ENCODE measurements at regions not wholly inside any gene's neighbourhood (a gene's known extent, or its start where the extent isn't known, plus 50 kb on each side); places are given as distances from the start of the nearest gene placed in this dataset.
"Not testable (repeated sequence)": the region's sequence is repeated elsewhere in the genome, so short reads cannot be mapped to it uniquely, and the experiment has no call there.

DNA sequence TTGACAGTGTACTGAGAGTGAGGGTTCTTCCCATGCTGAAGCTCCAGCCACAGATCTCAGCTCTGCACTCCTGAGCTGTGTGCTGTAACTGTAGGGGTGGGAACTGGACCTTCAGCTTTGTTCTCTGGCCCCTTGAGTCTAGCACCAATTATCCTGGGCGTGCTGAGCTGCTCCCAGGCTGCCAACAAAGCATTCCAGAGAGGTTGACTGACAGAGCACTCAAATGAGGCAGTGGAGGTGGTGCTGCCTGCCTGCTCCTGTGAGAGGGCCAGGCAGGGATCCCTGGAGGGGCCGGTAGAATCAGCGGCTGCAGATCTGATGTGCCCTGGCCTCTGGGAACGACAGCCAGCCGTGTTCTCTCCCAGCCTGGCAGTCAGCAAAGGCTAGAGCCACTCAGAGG is 375.7 kb upstream of the AADAT start:
- H3K4me1 ChIP-seq = no peaks in the 10 kb centered on the region
- H3K9me3 ChIP-seq = no peaks in the 10 kb centered on the region
- in situ Hi-C loops (cut with MboI; ENCODE audit: low sequenced_read_pairs) = no loop called here
- no peak for DNase-seq (ENCODE audit: low spot score in 2 of 2)
- no peak overlapping the region for H3K4me3 ChIP-seq
- no peaks in the 10 kb centered on the region for H3K27me3 ChIP-seq (ENCODE audit: low read depth)
- no peaks in the 10 kb centered on the region for H3K36me3 ChIP-seq (replicated peaks)

DNA sequence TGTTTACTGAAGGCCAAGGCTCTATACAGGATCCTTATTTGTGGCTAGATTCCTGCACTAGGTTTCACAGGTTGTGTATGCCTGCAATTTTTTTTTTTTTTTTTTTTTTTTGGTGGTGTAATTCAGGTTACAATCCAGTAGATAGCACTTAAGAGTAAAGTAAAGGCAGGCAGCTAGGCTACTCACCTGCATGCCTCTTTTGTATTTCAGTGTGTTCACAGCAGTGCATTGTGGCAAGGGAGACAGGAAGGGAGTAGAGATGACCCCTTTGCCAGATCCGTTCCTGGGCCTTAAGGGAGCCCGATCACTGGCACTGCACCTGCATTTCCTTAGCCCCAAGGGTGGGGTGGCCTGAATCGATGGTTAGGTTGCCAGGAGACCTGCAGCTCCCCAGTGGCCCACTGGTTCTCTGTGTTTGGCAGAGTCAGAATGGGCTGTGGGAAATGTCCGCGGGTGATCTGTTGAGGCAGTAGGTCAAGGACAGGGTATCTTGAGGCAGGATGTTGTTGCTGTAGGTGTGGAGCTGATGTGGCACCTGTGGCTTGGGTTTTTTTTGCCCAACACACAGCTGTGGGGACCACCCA is 374.9 kb upstream of the AADAT start:
- no peaks in the 10 kb centered on the region for H3K4me1 ChIP-seq
- no peak overlapping the region for H3K4me3 ChIP-seq
- H3K9me3 ChIP-seq = no peaks in the 10 kb centered on the region
- in situ Hi-C loops (cut with MboI; ENCODE audit: low sequenced_read_pairs) = no loop called here
- no peak for DNase-seq (ENCODE audit: low spot score in 2 of 2)
- H3K36me3 ChIP-seq (replicated peaks) = no peaks in the 10 kb centered on the region
- no peaks in the 10 kb centered on the region for H3K27me3 ChIP-seq (ENCODE audit: low read depth)

DNA sequence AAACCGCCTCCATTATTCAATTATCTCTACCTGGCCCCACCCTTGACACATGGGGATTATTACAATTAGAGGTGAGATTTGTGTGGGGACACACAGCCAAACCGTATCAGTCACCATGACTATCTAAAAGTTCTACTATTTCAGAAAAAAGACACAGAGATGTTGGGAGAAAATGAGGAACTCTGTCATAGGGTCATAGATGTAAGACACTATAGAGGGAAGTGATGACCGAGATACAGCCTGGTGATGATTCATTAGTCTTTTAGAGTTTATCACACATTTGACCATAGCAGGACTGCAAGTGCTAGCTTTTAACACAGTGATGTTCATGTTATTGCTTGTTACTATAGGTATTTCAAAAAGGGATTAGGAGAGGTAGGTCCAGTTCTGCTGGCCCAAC is 357.0 kb upstream of the AADAT start:
- Histone ChIP-seq H3K36me3 (replicated peaks) (no peaks in the 10 kb centered on the region), H3K9me3 (no peaks in the 10 kb centered on the region), H3K27me3 (ENCODE audit: low read depth) (no peaks in the 10 kb centered on the region), H3K4me1 (no peaks in the 10 kb centered on the region), H3K4me3 (no peak overlapping the region)
- in situ Hi-C loops (cut with MboI; ENCODE audit: low sequenced_read_pairs) = no loop called here
- no peak for DNase-seq (ENCODE audit: low spot score in 2 of 2)

DNA sequence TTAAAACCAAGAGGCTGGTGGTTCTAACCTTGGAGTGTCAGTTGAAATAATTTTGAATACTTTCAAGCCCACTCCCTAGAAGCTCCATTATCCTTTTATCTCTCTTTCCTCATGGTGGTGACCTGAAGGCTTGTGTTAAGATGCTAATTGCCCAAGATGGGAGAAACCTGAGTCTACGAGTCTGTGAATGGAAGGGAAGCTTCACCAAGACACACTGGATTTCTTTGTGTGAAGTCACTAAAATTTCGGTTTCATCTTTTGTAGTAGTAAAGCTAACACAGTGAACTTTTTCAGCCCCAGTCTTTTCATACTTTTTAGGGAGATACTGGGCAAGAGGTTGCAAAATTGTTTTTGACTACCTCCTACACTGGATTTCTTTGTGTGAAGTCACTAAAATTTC is 351.4 kb upstream of the AADAT start:
- DNase-seq (ENCODE audit: low spot score in 2 of 2); H3K36me3 ChIP-seq (replicated peaks); H3K9me3 ChIP-seq; H3K4me3 ChIP-seq; H3K4me1 ChIP-seq; in situ Hi-C loops (cut with MboI; ENCODE audit: low sequenced_read_pairs); H3K27me3 ChIP-seq (ENCODE audit: low read depth): not testable (repeated sequence)

DNA sequence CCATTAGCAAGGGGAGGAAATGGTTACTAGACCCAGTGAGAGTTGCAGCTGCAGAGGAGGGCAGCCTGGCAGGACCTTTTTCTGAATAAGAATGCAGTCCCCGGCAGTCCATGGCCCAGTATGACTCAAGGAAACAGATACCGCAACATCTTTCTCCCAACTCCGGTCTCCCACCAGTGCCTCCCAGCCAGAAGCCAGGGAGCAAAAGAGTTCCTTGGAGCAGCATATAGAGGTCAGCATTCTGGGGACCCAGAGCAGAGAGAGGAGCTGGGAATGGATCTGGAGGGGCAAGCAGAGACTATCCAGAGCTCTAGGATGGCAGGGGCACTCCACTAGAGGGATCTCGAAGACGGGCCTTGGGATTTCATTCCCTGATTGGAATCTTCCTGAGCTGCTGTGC is 339.2 kb upstream of the AADAT start:
- no peaks in the 10 kb centered on the region for H3K27me3 ChIP-seq (ENCODE audit: low read depth)
- DNase-seq (ENCODE audit: low spot score in 2 of 2) = no peak
- no peaks in the 10 kb centered on the region for H3K4me1 ChIP-seq
- H3K9me3 ChIP-seq = no peaks in the 10 kb centered on the region
- H3K36me3 ChIP-seq (replicated peaks) = no peaks in the 10 kb centered on the region
- in situ Hi-C loops (cut with MboI; ENCODE audit: low sequenced_read_pairs) = no loop called here
- no peak overlapping the region for H3K4me3 ChIP-seq

DNA sequence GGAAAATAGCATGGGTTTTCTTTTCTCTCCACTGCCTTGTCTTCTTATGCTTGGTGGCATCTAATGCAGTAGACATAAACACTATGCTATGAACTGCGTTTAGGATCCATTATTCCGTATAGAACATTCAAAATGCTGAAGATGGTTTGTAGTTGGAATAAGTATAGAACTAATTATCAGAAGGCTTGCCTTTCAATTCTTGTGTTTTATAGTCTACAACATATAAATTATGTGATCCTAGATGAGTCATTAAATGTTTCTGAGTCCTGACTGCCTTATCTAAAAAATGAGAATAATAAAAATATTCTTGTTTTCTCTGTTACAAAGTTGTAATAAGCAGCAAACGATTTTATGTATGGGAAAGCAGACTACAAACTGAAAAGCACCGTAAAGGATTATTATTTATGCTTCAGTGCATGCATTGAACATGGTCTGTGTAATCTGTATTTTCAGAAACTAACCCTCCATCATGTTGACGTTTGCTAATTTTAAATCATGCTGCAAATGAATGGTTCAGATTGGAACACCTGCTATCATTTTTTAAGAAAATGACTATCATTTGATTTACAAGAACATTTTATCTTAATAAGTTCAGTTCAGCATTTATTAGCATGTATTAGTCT is 335.9 kb upstream of the AADAT start:
- no peak overlapping the region for H3K4me3 ChIP-seq
- no peaks in the 10 kb centered on the region for H3K27me3 ChIP-seq (ENCODE audit: low read depth)
- H3K9me3 ChIP-seq = no peaks in the 10 kb centered on the region
- no peak for DNase-seq (ENCODE audit: low spot score in 2 of 2)
- no peaks in the 10 kb centered on the region for H3K4me1 ChIP-seq
- in situ Hi-C loops (cut with MboI; ENCODE audit: low sequenced_read_pairs) = no loop called here
- no peaks in the 10 kb centered on the region for H3K36me3 ChIP-seq (replicated peaks)

DNA sequence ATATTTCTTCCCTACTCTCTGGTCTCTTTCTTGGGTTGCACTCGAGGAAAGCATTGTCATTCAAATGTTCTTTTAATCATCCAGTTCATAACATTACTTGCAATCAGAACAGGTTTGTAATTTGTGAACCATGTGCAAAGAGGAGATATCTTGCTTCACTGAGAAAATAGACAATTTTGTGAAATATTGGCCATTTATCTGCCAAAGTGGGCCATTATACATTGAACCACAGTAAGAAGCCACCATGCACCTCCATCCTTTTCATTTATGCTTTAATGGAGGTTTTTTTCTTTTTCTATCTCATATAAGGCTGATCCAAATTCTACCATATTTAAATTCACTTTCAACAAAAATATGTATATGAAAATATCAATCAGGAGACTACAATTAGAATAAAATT is 335.3 kb upstream of the AADAT start:
- in situ Hi-C loops (cut with MboI; ENCODE audit: low sequenced_read_pairs) = no loop called here
- Histone ChIP-seq H3K9me3 (no peaks in the 10 kb centered on the region), H3K27me3 (ENCODE audit: low read depth) (no peaks in the 10 kb centered on the region), H3K4me3 (no peak overlapping the region), H3K36me3 (replicated peaks) (no peaks in the 10 kb centered on the region), H3K4me1 (no peaks in the 10 kb centered on the region)
- no peak for DNase-seq (ENCODE audit: low spot score in 2 of 2)

DNA sequence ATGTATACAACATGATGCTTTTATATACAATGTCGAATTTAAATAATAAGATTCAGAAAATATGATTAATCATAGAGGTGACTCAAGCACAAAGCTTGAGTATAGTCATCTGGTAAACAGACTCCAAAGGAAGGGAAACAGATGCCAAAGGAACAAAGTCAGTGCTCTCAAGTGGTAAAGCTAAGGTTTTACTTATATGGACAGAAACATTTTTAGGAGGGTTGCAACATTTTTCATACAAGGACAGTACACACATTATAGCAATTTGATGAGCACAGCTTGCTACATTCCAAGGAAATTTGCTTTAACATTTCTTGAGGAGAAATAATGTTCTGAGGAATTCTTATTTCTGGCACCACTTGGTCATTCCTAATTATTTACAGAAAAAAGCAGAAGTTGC is 333.4 kb upstream of the AADAT start:
- Histone ChIP-seq H3K36me3 (replicated peaks) (no peaks in the 10 kb centered on the region), H3K27me3 (ENCODE audit: low read depth) (no peaks in the 10 kb centered on the region), H3K9me3 (no peaks in the 10 kb centered on the region), H3K4me3 (no peak overlapping the region), H3K4me1 (no peaks in the 10 kb centered on the region)
- in situ Hi-C loops (cut with MboI; ENCODE audit: low sequenced_read_pairs) = no loop called here
- no peak for DNase-seq (ENCODE audit: low spot score in 2 of 2)

DNA sequence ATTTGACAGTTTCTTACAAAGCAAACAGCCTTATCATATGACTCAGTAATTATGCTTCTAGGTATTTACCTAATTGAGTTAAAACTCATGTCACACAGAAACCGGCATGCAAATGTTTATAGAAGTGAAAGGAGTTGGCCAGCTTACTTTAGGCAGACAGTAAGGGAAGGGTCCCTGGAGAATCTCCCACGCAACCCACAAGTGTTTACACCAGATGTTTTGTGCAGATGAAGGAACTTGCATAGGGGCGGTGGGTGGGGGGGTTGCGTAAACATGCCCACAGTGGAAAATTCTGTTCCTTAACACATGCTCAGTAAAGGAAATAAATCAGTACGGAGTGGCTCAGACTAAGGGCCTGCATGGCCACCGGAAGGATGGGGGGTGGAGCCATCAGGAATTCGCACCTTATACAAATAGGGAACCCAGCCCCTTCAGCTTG is 330.5 kb upstream of the AADAT start:
- in situ Hi-C loops (cut with MboI; ENCODE audit: low sequenced_read_pairs) = no loop called here
- Histone ChIP-seq H3K36me3 (replicated peaks) (no peaks in the 10 kb centered on the region), H3K4me1 (no peaks in the 10 kb centered on the region), H3K27me3 (ENCODE audit: low read depth) (no peaks in the 10 kb centered on the region), H3K9me3 (no peaks in the 10 kb centered on the region), H3K4me3 (no peak overlapping the region)
- no peak for DNase-seq (ENCODE audit: low spot score in 2 of 2)

DNA sequence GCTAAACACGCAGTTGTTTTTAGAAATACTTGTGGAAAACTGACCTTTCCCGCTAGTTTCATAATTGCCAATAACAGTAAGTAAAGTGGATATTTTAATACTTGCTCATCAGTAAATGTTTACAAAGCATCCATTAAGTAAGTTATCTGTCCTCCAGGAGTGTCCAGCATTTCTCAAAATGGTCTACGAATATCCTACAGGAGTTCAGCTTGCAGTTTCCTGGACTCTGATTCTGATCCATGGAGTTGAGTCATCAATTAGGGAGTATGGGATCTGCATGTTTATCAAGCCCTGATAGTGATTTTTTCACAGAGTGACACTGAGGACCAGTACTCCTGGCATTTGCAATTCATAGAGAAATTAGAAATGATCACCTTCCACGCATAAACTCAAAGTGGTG is 325.2 kb upstream of the AADAT start:
- Histone ChIP-seq H3K4me3 (no peak overlapping the region), H3K4me1 (no peaks in the 10 kb centered on the region), H3K9me3 (no peaks in the 10 kb centered on the region), H3K27me3 (ENCODE audit: low read depth) (no peaks in the 10 kb centered on the region), H3K36me3 (replicated peaks) (no peaks in the 10 kb centered on the region)
- DNase-seq (ENCODE audit: low spot score in 2 of 2) = no peak
- in situ Hi-C loops (cut with MboI; ENCODE audit: low sequenced_read_pairs) = no loop called here

DNA sequence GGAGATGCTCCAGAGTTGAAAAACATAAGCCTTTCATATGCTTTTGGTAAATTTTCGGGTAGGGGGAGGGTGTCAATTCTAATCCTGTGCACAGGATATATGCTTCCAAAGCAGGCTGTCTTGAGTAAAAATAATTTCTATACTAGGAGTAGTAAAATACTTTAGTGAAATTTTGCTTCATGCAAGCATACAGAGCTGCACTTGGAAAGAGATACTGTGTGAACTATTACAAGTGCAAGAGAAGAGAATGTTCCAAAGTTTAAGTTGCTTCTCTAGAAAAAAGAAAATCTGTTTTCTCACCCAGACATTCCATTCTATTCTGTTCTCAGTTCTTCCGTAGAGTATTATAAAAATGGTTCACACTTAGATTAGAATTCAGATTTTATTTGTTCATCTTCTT is 324.6 kb upstream of the AADAT start:
- no peaks in the 10 kb centered on the region for H3K9me3 ChIP-seq
- H3K27me3 ChIP-seq (ENCODE audit: low read depth) = no peaks in the 10 kb centered on the region
- DNase-seq (ENCODE audit: low spot score in 2 of 2) = no peak
- no peak overlapping the region for H3K4me3 ChIP-seq
- no peaks in the 10 kb centered on the region for H3K36me3 ChIP-seq (replicated peaks)
- in situ Hi-C loops (cut with MboI; ENCODE audit: low sequenced_read_pairs) = no loop called here
- no peaks in the 10 kb centered on the region for H3K4me1 ChIP-seq

DNA sequence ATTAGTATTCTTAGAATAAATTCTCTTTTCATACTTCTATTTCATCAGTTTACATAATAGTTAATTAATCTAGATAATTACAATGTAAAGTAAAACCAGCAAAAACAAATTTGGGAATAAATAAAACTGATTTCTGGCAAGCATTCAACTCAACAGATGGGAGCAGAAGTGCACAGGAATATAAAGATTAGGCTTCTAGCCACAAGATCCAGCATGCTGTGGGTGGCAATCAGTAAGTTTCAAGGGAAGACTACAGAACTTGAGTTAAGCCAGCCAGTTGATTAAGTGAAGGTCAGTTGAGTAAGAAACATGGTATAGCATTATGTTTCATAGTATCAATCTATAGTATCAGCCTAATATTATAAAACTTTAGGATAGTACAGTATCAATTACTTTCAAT is 324.2 kb upstream of the AADAT start:
- DNase-seq (ENCODE audit: low spot score in 2 of 2) = no peak
- no peaks in the 10 kb centered on the region for H3K9me3 ChIP-seq
- no peaks in the 10 kb centered on the region for H3K36me3 ChIP-seq (replicated peaks)
- H3K27me3 ChIP-seq (ENCODE audit: low read depth) = no peaks in the 10 kb centered on the region
- in situ Hi-C loops (cut with MboI; ENCODE audit: low sequenced_read_pairs) = no loop called here
- H3K4me3 ChIP-seq = no peak overlapping the region
- H3K4me1 ChIP-seq = no peaks in the 10 kb centered on the region

DNA sequence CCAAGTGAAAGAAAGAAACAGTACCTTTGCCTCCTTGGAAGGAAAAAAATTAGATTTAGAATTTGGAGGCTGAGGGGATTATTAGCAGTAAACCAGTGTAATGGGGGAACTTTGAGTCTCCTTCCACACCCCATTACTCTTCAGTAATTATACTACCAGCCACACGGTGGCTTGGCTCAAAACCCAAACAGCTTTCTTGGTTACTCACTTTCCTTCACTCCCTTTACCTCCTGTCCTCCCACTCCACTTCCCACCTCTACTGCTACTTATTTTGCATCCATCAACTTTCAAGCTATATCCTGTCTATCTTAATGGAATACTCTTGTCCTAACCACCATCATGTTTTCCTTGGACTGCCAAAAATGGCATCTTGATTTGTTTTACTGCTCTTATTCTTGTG is 310.6 kb upstream of the AADAT start:
- Histone ChIP-seq H3K9me3 (no peaks in the 10 kb centered on the region), H3K4me3 (no peak overlapping the region), H3K27me3 (ENCODE audit: low read depth) (no peaks in the 10 kb centered on the region; the same call in 1 of the 2 replicates), H3K36me3 (replicated peaks) (no peaks in the 10 kb centered on the region), H3K4me1 (no peaks in the 10 kb centered on the region)
- in situ Hi-C loops (cut with MboI; ENCODE audit: low sequenced_read_pairs) = no loop called here
- DNase-seq (ENCODE audit: low spot score in 2 of 2) = no peak

DNA sequence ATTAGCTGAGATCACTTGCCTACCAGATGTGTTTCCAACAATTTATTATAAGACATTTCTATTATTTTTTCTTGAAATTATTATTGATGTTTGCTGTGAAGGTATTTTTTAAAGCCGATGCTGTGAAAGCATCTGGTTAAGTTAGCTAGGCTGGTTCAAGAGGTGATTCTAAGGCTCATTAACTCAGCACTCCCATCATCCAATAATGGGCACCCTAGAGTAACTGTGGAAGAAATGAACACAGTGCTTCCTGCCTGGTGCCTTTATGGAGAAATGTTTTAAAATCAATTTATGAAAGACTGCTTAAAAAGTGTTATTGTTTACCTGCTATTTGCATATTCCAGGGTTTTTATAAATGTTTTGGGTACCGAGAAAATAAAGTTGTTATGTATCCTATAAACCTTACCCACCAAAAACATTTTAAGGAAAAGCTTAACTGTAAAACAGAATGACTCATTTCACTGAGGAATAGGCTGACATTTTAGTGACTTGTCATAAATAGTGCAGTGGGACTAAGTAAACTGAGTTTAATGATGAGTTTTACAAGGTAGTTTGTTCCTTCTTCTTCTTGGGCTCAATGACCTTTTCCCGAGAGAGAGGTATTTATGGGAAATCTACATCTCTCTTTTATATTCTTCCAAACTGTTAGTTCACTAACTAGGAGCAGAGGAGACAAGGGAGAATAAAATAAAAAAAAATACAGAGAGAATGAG is 310.0 kb upstream of the AADAT start:
- no peak for DNase-seq (ENCODE audit: low spot score in 2 of 2)
- H3K9me3 ChIP-seq = no peaks in the 10 kb centered on the region
- no peaks in the 10 kb centered on the region for H3K4me1 ChIP-seq
- no peaks in the 10 kb centered on the region for H3K36me3 ChIP-seq (replicated peaks)
- H3K4me3 ChIP-seq = no peak overlapping the region
- in situ Hi-C loops (cut with MboI; ENCODE audit: low sequenced_read_pairs) = no loop called here
- H3K27me3 ChIP-seq (ENCODE audit: low read depth) = no peaks in the 10 kb centered on the region; the same call in 1 of the 2 replicates
